DOHH2 (cell line): ENCODE measurements at regions not wholly inside any gene's neighbourhood (a gene's known extent, or its start where the extent isn't known, plus 50 kb on each side); places are given as distances from the start of the nearest gene placed in this dataset.

Source experiments
- H3F3A ChIP-seq: fragments of 200-600 bp; sonication (generic), shearing (Covaris generic); 2 replicates; pipeline ENCODE4 v1.6.0; 2016; ENCODE audit warnings: antibody characterized with exemption, mild to moderate bottlenecking; ENCODE audit not compliant: control insufficient read depth, insufficient read depth
- H3K27ac ChIP-seq: fragments of 200-600 bp; sonication (generic); 2 replicates; pipeline ENCODE4 v1.5.1; 2014; ENCODE audit warnings: low read depth, mild to moderate bottlenecking, low read length, moderate library complexity
- H3K27me3 ChIP-seq: fragments of 200-600 bp; sonication (generic); 2 replicates; pipeline ENCODE4 v1.6.1; 2014; ENCODE audit warnings: mild to moderate bottlenecking, low read length, mixed read lengths; ENCODE audit not compliant: control insufficient read depth
- H3K36me3 ChIP-seq: fragments of 200-600 bp; sonication (generic); 2 replicates; pipeline ENCODE4 v1.6.1; 2014; ENCODE audit warnings: mild to moderate bottlenecking, low read length, moderate library complexity, mixed read lengths; ENCODE audit not compliant: control insufficient read depth
- H3K4me1 ChIP-seq: fragments of 200-600 bp; sonication (generic); 2 replicates; pipeline ENCODE4 v1.6.1; 2014; ENCODE audit warnings: mild to moderate bottlenecking, low read length, mixed read lengths; ENCODE audit not compliant: control insufficient read depth
- H3K4me2 ChIP-seq: fragments of 200-600 bp; sonication (generic); 2 replicates; pipeline ENCODE4 v1.6.0; 2014; ENCODE audit warnings: mild to moderate bottlenecking, low read length, moderate library complexity
- H3K4me3 ChIP-seq: fragments of 200-600 bp; sonication (generic); 2 replicates; pipeline ENCODE4 v1.5.1; 2014; ENCODE audit warnings: mild to moderate bottlenecking, low read length, mixed read lengths
- H3K79me2 ChIP-seq: fragments of 200-600 bp; sonication (generic); 2 replicates; pipeline ENCODE4 v1.6.1; 2014; ENCODE audit warnings: mild to moderate bottlenecking, low read length, mixed read lengths; ENCODE audit not compliant: control insufficient read depth
- H3K9me2 ChIP-seq: fragments of 200-600 bp; sonication (generic); replicated peaks from 2 replicates; pipeline ENCODE4 v1.6.1; 2014; ENCODE audit warnings: mild to moderate bottlenecking, low read length, mixed read lengths; ENCODE audit not compliant: control insufficient read depth
- H3K9me3 ChIP-seq: fragments of 200-600 bp; sonication (generic); 2 replicates; pipeline ENCODE4 v1.6.1; 2014; ENCODE audit warnings: antibody characterized with exemption, low read length, mixed read lengths; ENCODE audit not compliant: control insufficient read depth, insufficient read depth
- H4K20me1 ChIP-seq: fragments of 200-600 bp; sonication (generic); 2 replicates; pipeline ENCODE4 v1.6.0; 2014; ENCODE audit warnings: low read depth, mild to moderate bottlenecking, antibody characterized with exemption, low read length, moderate library complexity; ENCODE audit not compliant: control insufficient read depth, insufficient read depth
- EZH2phosphoT487 ChIP-seq: fragments of 200-600 bp; sonication (generic); IDR thresholded peaks from 2 replicates; pipeline ENCODE4 v1.6.1; 2017; ENCODE audit warnings: borderline replicate concordance, mild to moderate bottlenecking, antibody characterized with exemption, low read length, moderate library complexity, mixed read lengths
- TF ChIP-seq, protein P1 (sequence below): fragments of 200-600 bp; sonication (generic); IDR thresholded peaks from one replicate; pipeline ENCODE4 v1.5.1; 2014; ENCODE audit warnings: antibody characterized with exemption, mild to moderate bottlenecking, low read depth, low read length; ENCODE audit not compliant: poor library complexity, severe bottlenecking

DNA sequence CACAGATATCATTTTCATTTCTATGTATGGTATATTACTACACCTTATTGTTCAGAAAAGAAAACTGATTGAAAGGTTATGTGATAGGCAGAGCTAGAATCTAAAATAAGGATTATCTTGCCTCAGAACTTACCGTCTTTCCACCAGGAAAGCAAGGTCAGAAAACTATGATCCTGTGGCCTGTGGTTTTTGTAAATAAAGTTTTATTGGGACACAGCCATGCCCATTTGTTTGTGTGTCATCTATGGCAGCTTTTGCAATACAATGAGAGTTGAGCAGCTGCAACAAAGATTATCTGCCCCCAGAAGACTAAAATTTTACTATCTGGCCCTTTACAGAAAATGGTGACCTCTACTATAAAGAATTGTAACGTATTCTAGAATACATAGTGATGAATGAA lies 314.7 kb upstream of the SLCO3A1 start:
- H3K36me3 ChIP-seq = no peaks in the 10 kb centered on the region
- H3K4me1 ChIP-seq = no peaks in the 10 kb centered on the region
- H3F3A ChIP-seq = no peaks in the 10 kb centered on the region
- H3K27ac ChIP-seq = no peak overlapping the region
- H4K20me1 ChIP-seq = no peaks in the 10 kb centered on the region
- H3K4me2 ChIP-seq = no peak overlapping the region
- H3K79me2 ChIP-seq = no peaks in the 10 kb centered on the region
- no peaks in the 10 kb centered on the region for H3K27me3 ChIP-seq
- H3K4me3 ChIP-seq = no peak overlapping the region
- no peaks in the 10 kb centered on the region for H3K9me2 ChIP-seq
- no peak for TF ChIP-seq EZH2phosphoT487
- TF ChIP-seq, protein P1, sequence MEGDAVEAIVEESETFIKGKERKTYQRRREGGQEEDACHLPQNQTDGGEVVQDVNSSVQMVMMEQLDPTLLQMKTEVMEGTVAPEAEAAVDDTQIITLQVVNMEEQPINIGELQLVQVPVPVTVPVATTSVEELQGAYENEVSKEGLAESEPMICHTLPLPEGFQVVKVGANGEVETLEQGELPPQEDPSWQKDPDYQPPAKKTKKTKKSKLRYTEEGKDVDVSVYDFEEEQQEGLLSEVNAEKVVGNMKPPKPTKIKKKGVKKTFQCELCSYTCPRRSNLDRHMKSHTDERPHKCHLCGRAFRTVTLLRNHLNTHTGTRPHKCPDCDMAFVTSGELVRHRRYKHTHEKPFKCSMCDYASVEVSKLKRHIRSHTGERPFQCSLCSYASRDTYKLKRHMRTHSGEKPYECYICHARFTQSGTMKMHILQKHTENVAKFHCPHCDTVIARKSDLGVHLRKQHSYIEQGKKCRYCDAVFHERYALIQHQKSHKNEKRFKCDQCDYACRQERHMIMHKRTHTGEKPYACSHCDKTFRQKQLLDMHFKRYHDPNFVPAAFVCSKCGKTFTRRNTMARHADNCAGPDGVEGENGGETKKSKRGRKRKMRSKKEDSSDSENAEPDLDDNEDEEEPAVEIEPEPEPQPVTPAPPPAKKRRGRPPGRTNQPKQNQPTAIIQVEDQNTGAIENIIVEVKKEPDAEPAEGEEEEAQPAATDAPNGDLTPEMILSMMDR = no peak
- H3K9me3 ChIP-seq = no peaks in the 10 kb centered on the region

DNA sequence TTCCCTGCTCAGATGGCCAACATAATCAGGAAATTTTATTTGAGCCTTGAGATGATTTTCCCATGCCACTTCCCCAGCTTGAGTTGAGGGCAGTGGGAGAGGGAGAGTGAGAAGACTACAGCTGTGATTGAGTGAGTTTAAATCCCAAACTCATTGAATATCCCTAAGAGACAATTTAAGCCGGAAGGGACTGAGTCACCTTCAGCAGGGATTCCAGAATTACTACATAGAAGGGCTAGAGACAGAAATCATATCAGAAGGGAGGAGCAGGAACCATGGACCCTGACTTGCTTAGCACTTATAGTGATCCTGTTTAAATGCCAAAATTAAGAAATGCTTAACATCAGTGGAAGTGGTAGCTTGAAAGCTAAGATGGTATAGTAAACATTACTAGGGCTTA lies 312.2 kb upstream of the SLCO3A1 start:
- Histone ChIP-seq H4K20me1 (no peaks in the 10 kb centered on the region), H3K27ac (no peak overlapping the region), H3K36me3 (no peaks in the 10 kb centered on the region), H3K79me2 (no peaks in the 10 kb centered on the region), H3K4me1 (no peaks in the 10 kb centered on the region), H3K4me2 (no peak overlapping the region), H3K27me3 (no peaks in the 10 kb centered on the region), H3F3A (no peaks in the 10 kb centered on the region), H3K9me3 (no peaks in the 10 kb centered on the region), H3K9me2 (no peaks in the 10 kb centered on the region), H3K4me3 (no peak overlapping the region)
- TF ChIP-seq, protein P1 = no peak
- no peak for TF ChIP-seq EZH2phosphoT487

DNA sequence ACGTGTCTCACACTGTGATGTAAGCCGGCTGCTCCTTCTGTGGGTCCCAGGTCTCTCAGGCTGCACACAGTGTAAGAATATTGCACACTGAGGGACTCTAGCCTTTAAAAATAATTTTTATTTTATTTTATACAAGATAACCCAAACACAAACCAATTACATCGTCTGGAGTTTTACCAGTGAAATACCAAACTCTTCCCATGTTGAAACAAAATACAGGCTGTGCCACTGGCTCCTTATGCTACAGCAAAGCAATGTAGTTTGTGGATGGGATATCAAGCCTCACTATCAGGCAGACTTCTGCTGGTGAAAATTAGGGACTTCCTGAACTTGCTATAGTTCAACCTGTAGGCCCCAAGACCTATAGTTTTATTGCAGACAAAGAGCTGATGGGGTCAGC lies 311.3 kb upstream of the SLCO3A1 start:
- H3K27ac ChIP-seq = no peak overlapping the region
- no peaks in the 10 kb centered on the region for H3K4me1 ChIP-seq
- H3K9me3 ChIP-seq = no peaks in the 10 kb centered on the region
- no peaks in the 10 kb centered on the region for H3K9me2 ChIP-seq
- H3K4me3 ChIP-seq = no peak overlapping the region
- H3F3A ChIP-seq = no peaks in the 10 kb centered on the region
- no peaks in the 10 kb centered on the region for H3K27me3 ChIP-seq
- no peaks in the 10 kb centered on the region for H3K36me3 ChIP-seq
- no peak overlapping the region for H3K4me2 ChIP-seq
- H3K79me2 ChIP-seq = no peaks in the 10 kb centered on the region
- no peak for TF ChIP-seq EZH2phosphoT487
- no peaks in the 10 kb centered on the region for H4K20me1 ChIP-seq

DNA sequence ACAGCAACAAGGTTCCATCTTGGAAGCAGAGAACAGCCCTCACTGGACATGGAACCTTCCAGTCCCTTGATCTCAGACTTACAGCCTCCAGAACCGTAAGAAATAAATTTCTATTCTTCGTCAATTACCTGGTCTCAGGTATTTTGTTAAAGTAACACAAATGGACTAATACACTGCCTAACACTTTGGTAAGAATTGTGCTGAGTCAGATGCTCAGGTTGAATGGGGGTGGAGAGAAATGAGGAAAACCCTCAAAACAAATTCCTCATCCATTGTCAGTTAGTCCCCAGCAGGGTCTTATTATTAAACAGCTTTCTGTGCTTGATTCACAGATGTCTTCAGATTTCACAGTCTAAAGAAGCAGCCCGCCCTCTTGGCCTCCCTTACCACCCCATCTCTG lies 306.2 kb upstream of the SLCO3A1 start:
- no peaks in the 10 kb centered on the region for H4K20me1 ChIP-seq
- H3K4me2 ChIP-seq = no peak overlapping the region
- H3K27ac ChIP-seq = no peak overlapping the region
- TF ChIP-seq, protein P1 = no peak
- TF ChIP-seq EZH2phosphoT487 = no peak
- no peaks in the 10 kb centered on the region for H3F3A ChIP-seq
- no peaks in the 10 kb centered on the region for H3K27me3 ChIP-seq
- no peaks in the 10 kb centered on the region for H3K9me3 ChIP-seq
- H3K36me3 ChIP-seq = no peaks in the 10 kb centered on the region
- no peaks in the 10 kb centered on the region for H3K4me1 ChIP-seq
- H3K4me3 ChIP-seq = no peak overlapping the region
- no peaks in the 10 kb centered on the region for H3K9me2 ChIP-seq
- no peaks in the 10 kb centered on the region for H3K79me2 ChIP-seq
